ENCODE measurements at regions not wholly inside any gene's neighbourhood (a gene's known extent, or its start where the extent isn't known, plus 50 kb on each side); places are given as distances from the start of the nearest gene placed in this dataset.

DNA sequence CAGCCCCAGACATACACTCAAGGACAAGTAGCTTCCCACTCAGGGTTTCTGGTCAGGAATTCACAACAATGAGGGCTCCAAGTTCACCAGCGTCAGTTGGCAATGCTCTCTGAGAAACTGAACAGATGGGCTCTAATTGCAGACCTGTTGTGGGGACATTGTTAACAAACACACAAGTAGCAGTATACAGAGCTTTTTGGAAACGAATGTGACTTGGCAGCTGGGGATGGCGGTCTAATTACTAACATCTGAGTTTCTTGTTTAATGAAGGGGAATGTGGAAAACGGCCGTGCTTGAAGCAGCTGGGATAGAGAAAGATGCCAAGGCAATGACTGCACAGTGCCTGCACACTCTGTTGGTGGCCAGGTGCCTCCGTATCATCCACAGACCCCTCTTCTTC lies 316.1 kb upstream of the IRX3 start:
- no peak overlapping the region for H2AFZ ChIP-seq (ENCODE audit: low read length, unreplicated experiment)
- H3K4me3 ChIP-seq (ENCODE audit: low read depth, low read length) = no peak overlapping the region
- H3K36me3 ChIP-seq (ENCODE audit: insufficient read depth, low read length) = no peaks in the 10 kb centered on the region
- H3K27me3 ChIP-seq (ENCODE audit: insufficient read depth, low read length) = peaks cover 52% of the 10 kb centered on the region
- H3K27ac ChIP-seq (ENCODE audit: low read depth, low read length) = no peak overlapping the region
- no peaks in the 10 kb centered on the region for H3K79me2 ChIP-seq (ENCODE audit: control insufficient read depth, insufficient read depth, low read length, unreplicated experiment)
- H3K4me1 ChIP-seq (ENCODE audit: control insufficient read depth, insufficient read depth, low read length, unreplicated experiment) = no peaks in the 10 kb centered on the region

DNA sequence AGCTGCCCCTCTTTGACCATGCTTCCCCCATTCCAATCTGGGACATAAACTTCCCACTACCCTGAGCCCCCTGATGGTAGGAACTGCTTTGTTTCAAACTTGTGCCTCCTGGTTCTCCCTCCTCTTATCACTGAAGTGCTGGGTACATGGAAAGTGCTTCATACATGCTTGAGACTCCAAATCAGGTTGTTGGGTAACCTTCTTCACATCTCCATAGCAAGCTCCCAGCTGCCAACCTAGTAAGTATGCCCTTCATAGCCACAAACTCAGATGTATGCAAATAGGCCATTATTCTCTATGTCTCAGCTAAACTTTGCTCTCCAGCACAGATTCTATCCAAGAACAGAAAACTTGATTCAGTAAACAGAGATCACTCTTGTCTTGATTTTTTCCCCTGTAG lies 310.6 kb upstream of the IRX3 start:
- Histone ChIP-seq H2AFZ (ENCODE audit: low read length, unreplicated experiment) (no peak overlapping the region), H3K27ac (ENCODE audit: low read depth, low read length) (no peak overlapping the region), H3K4me1 (ENCODE audit: control insufficient read depth, insufficient read depth, low read length, unreplicated experiment) (no peaks in the 10 kb centered on the region), H3K36me3 (ENCODE audit: insufficient read depth, low read length) (no peaks in the 10 kb centered on the region), H3K4me3 (ENCODE audit: low read depth, low read length) (no peak overlapping the region), H3K27me3 (ENCODE audit: insufficient read depth, low read length) (peaks cover 52% of the 10 kb centered on the region), H3K79me2 (ENCODE audit: control insufficient read depth, insufficient read depth, low read length, unreplicated experiment) (no peaks in the 10 kb centered on the region)

DNA sequence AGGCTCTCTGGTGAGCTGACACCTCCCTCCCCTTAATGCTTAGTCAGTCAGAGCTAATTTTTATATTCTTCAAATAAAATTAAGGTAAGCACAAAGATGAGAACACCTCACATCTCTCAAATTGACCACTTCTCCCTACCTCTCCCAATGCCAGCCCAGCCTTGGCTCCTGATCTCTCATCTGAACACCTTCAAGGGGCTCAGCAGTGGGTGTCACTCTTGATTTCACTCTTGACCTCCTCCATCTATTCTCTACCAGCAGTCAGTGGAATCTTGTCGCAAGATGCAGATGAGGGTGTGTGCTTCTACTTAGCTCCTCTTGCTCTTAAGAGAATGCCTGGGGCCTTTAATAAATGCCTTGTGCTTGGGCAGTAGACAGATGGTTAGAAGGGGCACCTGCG lies 309.0 kb upstream of the IRX3 start:
- Histone ChIP-seq H3K27ac (ENCODE audit: low read depth, low read length) (no peak overlapping the region), H3K4me1 (ENCODE audit: control insufficient read depth, insufficient read depth, low read length, unreplicated experiment) (no peaks in the 10 kb centered on the region), H3K27me3 (ENCODE audit: insufficient read depth, low read length) (peaks cover 46% of the 10 kb centered on the region), H3K79me2 (ENCODE audit: control insufficient read depth, insufficient read depth, low read length, unreplicated experiment) (no peaks in the 10 kb centered on the region), H3K36me3 (ENCODE audit: insufficient read depth, low read length) (no peaks in the 10 kb centered on the region), H3K4me3 (ENCODE audit: low read depth, low read length) (no peak overlapping the region), H2AFZ (ENCODE audit: low read length, unreplicated experiment) (no peak overlapping the region)

DNA sequence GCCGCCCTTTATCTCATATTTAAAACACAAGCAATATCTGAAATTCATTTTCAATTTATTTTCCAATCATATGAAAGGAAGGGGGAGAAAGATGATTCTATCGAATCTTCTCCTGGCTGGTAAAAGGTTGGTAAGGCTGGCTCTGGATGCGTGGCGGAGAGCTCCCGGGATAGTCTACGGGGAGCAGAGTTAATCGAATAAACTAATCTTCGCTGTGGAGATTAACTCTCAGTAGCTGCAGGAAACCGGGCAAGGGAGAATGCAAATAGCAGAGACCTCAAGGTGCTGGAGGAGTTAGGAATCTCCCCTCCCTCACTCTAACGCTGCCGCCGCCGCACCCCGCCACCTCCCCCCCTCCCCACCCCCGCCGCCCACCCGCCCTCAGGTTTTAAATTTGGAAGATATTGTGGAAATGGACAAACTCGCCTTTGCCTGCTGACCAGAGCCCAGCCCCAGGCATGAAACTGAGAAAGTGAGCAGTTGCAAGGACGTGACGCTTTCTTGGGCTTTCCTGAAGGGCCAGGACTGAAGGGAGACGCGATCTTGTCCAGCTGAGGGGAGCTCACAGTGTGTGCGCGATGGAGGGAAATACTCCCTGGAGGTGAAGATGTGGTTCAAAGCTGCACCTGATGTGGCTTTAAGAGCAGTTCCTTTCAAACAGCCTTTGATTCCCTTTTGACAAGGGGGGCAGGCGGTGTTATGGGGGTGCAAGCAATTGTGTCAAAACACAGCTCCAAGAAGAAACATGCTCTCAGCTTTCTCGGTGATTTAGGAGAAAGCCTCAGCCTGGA lies 308.2 kb upstream of the IRX3 start:
- Histone ChIP-seq H3K36me3 (ENCODE audit: insufficient read depth, low read length) (no peaks in the 10 kb centered on the region), H3K4me3 (ENCODE audit: low read depth, low read length) (no peak overlapping the region), H3K27me3 (ENCODE audit: insufficient read depth, low read length) (peaks cover 42% of the 10 kb centered on the region), H3K79me2 (ENCODE audit: control insufficient read depth, insufficient read depth, low read length, unreplicated experiment) (no peaks in the 10 kb centered on the region), H2AFZ (ENCODE audit: low read length, unreplicated experiment) (no peak overlapping the region), H3K4me1 (ENCODE audit: control insufficient read depth, insufficient read depth, low read length, unreplicated experiment) (no peaks in the 10 kb centered on the region), H3K27ac (ENCODE audit: low read depth, low read length) (no peak overlapping the region)

DNA sequence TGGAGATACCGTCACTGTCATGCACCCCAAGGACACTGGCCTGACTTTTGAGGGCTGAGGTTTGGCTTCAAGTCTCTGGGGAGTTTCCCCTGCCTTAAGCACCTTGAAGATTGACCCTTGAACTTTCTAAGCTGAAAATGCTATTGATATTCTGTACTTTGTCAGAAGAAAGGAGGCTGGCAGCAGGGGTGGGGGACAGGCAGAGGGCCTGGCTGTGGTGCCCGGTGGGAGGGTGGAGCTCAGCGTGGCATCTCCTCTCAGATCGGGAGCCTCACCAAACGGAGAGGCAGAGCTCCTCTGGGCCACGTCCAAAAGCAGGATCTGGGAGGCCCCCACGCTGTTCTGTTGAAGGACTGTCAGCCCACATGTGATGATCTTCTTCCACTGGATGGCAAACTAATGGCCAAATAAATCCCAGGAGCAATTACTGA lies 305.2 kb upstream of the IRX3 start:
- no peak overlapping the region for H2AFZ ChIP-seq (ENCODE audit: low read length, unreplicated experiment)
- no peaks in the 10 kb centered on the region for H3K4me1 ChIP-seq (ENCODE audit: control insufficient read depth, insufficient read depth, low read length, unreplicated experiment)
- no peak overlapping the region for H3K4me3 ChIP-seq (ENCODE audit: low read depth, low read length)

DNA sequence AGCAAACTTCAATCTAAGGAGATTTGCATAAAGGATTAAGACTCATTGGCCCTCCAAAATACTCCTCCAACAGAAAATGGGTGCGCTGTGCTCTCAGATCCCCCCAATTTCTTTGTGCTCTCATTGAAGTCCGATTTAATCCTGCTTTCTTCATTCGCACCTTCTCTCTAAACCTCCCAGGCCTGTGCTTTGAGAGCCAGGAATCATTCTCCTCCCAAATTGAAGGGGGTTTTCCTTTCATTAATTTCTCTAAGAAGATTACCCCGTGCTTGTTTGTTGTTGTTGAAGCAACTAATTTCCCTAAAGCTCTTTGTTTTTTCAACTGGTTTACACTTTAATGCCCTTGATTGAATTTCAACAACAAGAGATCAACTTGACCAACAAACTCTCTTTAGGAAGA lies 304.2 kb upstream of the IRX3 start:
- H3K27me3 ChIP-seq (ENCODE audit: insufficient read depth, low read length) = peaks cover 24% of the 10 kb centered on the region
- no peaks in the 10 kb centered on the region for H3K4me1 ChIP-seq (ENCODE audit: control insufficient read depth, insufficient read depth, low read length, unreplicated experiment)
- H3K27ac ChIP-seq (ENCODE audit: low read depth, low read length) = no peak overlapping the region
- H3K36me3 ChIP-seq (ENCODE audit: insufficient read depth, low read length) = no peaks in the 10 kb centered on the region
- H2AFZ ChIP-seq (ENCODE audit: low read length, unreplicated experiment) = no peak overlapping the region
- no peak overlapping the region for H3K4me3 ChIP-seq (ENCODE audit: low read depth, low read length)
- H3K79me2 ChIP-seq (ENCODE audit: control insufficient read depth, insufficient read depth, low read length, unreplicated experiment) = no peaks in the 10 kb centered on the region

More for the DNA sequence above, 305.2 kb upstream of the IRX3 start:
- H3K27ac ChIP-seq (ENCODE audit: low read depth, low read length) = no peak overlapping the region
- H3K79me2 ChIP-seq (ENCODE audit: control insufficient read depth, insufficient read depth, low read length, unreplicated experiment) = no peaks in the 10 kb centered on the region
- no peaks in the 10 kb centered on the region for H3K36me3 ChIP-seq (ENCODE audit: insufficient read depth, low read length)
- peaks cover 32% of the 10 kb centered on the region for H3K27me3 ChIP-seq (ENCODE audit: insufficient read depth, low read length)

DNA sequence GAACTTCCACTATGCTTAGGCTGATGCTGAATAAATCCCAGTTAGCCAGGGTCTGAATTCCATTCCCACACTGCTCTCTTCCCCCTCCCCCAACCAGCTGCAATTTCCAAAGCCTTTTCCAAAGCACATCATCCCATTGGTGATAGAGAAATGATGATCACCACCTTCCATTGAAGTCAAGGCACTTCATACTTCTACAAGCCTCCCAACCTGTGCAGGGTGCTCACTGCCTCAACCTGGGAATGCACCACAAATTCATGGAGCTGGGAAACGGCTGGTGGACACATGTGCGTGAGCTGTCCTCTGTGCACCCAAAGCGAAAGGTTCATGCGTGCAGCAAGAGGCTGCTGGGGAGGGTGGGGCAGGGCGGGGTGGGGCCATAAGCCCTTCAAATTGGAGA lies 302.7 kb upstream of the IRX3 start:
- Histone ChIP-seq H3K79me2 (ENCODE audit: control insufficient read depth, insufficient read depth, low read length, unreplicated experiment) (no peaks in the 10 kb centered on the region), H3K4me3 (ENCODE audit: low read depth, low read length) (no peak overlapping the region), H3K27me3 (ENCODE audit: insufficient read depth, low read length) (peaks cover 12% of the 10 kb centered on the region), H3K27ac (ENCODE audit: low read depth, low read length) (no peak overlapping the region), H3K4me1 (ENCODE audit: control insufficient read depth, insufficient read depth, low read length, unreplicated experiment) (no peaks in the 10 kb centered on the region), H2AFZ (ENCODE audit: low read length, unreplicated experiment) (no peak overlapping the region), H3K36me3 (ENCODE audit: insufficient read depth, low read length) (no peaks in the 10 kb centered on the region)

DNA sequence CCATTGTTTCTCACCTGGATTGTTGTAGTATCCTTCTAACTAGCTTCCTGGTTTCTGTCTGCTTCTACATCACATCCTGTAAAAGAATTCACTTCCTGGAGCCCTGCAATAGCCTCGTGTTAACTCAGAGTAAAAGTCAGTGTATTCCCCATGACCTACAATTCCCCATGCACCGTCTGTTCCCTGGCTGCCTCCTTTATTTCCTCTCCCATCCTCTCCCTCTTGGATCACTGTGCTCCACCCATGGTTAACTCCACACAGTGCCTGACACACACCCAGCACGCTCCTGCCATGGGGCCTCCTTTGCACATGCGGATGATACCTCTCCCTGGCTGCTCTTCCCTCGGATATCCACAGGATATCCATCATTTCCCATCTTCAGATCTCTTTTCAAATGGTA lies 301.4 kb upstream of the IRX3 start:
- peaks cover 5% of the 10 kb centered on the region; the same call in 1 of the 2 replicates for H3K27me3 ChIP-seq (ENCODE audit: insufficient read depth, low read length)
- H3K4me3 ChIP-seq (ENCODE audit: low read depth, low read length) = no peak overlapping the region
- no peaks in the 10 kb centered on the region for H3K4me1 ChIP-seq (ENCODE audit: control insufficient read depth, insufficient read depth, low read length, unreplicated experiment)
- H3K27ac ChIP-seq (ENCODE audit: low read depth, low read length) = no peak overlapping the region
- no peak overlapping the region for H2AFZ ChIP-seq (ENCODE audit: low read length, unreplicated experiment)
- H3K36me3 ChIP-seq (ENCODE audit: insufficient read depth, low read length) = no peaks in the 10 kb centered on the region
- no peaks in the 10 kb centered on the region for H3K79me2 ChIP-seq (ENCODE audit: control insufficient read depth, insufficient read depth, low read length, unreplicated experiment)

DNA sequence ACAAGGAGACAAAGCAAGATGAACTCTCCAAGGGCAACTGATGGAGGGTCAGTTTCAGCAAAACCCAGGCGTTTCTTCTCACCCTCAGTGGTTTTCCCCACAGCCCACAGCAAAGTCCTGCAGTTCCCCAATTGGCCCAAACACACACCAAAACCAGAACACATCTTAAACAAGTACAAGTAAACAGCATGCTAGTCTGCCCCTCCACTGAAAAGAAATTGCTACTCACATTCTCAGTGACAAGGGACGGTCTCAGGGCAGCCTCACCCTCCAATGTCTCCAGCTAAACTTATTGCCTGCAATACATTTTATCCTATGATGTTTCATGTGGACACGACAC lies 300.6 kb upstream of the IRX3 start:
- Histone ChIP-seq H3K79me2 (ENCODE audit: control insufficient read depth, insufficient read depth, low read length, unreplicated experiment) (no peaks in the 10 kb centered on the region), H3K27ac (ENCODE audit: low read depth, low read length) (no peak overlapping the region), H3K36me3 (ENCODE audit: insufficient read depth, low read length) (no peaks in the 10 kb centered on the region), H3K4me3 (ENCODE audit: low read depth, low read length) (no peak overlapping the region), H3K4me1 (ENCODE audit: control insufficient read depth, insufficient read depth, low read length, unreplicated experiment) (no peaks in the 10 kb centered on the region), H2AFZ (ENCODE audit: low read length, unreplicated experiment) (no peak overlapping the region), H3K27me3 (ENCODE audit: insufficient read depth, low read length) (no peaks in the 10 kb centered on the region)

DNA sequence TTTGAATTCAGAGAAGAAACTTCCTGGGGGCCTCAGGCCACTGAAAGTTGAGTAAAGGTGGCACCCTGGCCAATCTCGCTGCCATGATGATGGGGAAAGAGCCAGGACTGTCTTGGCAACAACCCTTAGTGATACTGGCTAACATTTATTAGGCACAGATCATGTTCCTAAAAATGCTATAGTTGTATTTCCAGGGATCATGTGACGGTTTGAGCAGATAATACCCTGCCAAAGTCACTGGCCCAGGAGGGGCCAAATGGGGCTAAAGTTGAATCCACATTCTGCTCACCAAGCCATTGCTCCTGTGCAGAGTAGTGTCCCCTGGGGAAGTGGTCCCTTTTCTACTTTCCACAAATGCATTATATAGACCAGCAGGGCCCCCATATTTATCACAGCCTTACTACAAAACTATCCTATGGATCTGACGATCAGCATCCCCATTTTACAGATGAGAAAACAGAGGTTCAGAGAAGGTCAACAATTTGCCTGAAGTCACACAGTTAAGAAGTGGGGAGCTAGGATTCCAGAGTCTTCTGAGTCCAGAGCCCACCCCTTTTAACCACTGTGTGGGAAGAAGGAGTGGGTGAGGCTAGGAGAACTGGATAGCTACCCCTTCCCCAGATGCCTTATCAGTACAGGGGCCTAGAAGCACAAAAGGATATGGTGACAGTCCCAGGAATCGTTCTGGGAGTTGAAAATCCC lies 300.0 kb upstream of the IRX3 start:
- Histone ChIP-seq H3K4me1 (ENCODE audit: control insufficient read depth, insufficient read depth, low read length, unreplicated experiment) (no peaks in the 10 kb centered on the region), H3K27ac (ENCODE audit: low read depth, low read length) (no peak overlapping the region), H3K36me3 (ENCODE audit: insufficient read depth, low read length) (no peaks in the 10 kb centered on the region), H3K27me3 (ENCODE audit: insufficient read depth, low read length) (no peaks in the 10 kb centered on the region), H2AFZ (ENCODE audit: low read length, unreplicated experiment) (no peak overlapping the region), H3K79me2 (ENCODE audit: control insufficient read depth, insufficient read depth, low read length, unreplicated experiment) (no peaks in the 10 kb centered on the region), H3K4me3 (ENCODE audit: low read depth, low read length) (no peak overlapping the region)

DNA sequence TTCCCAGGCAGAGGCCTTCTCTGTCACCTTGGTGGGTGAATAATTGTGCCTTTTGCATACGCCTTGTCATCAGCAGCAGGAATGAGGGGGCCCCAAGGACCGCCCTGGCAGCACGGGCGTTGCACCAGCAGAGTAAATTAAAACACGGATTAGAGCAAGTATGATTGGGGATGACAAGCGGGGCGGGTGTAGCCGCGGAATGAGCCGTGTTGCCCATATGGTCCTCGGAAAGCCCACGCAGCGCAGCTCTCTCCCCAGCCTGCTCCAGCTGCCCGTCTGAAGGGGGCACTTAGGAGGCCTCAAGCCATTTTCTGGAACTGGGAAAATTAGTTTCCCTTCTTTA lies 299.4 kb upstream of the IRX3 start:
- H3K79me2 ChIP-seq (ENCODE audit: control insufficient read depth, insufficient read depth, low read length, unreplicated experiment) = no peaks in the 10 kb centered on the region
- no peaks in the 10 kb centered on the region for H3K4me1 ChIP-seq (ENCODE audit: control insufficient read depth, insufficient read depth, low read length, unreplicated experiment)
- no peak overlapping the region for H2AFZ ChIP-seq (ENCODE audit: low read length, unreplicated experiment)
- H3K36me3 ChIP-seq (ENCODE audit: insufficient read depth, low read length) = no peaks in the 10 kb centered on the region
- H3K27ac ChIP-seq (ENCODE audit: low read depth, low read length) = no peak overlapping the region
- H3K4me3 ChIP-seq (ENCODE audit: low read depth, low read length) = no peak overlapping the region
- no peaks in the 10 kb centered on the region for H3K27me3 ChIP-seq (ENCODE audit: insufficient read depth, low read length)
